Type B pancreatic cell (in vitro differentiated cells): ENCODE measurements at regions not wholly inside any gene's neighbourhood (a gene's known extent, or its start where the extent isn't known, plus 50 kb on each side); places are given as distances from the start of the nearest gene placed in this dataset.

Source experiments
- DNase-seq: peaks from one replicate; pipeline ENCODE4 v3.0.0; 2021; ENCODE audit warnings: mixed read lengths; ENCODE audit not compliant: unreplicated experiment; ENCODE audit errors: extremely low spot score
- H3K27ac Mint-ChIP-seq: 2 replicates; pipeline ENCODE4 v1.8.0; 2021; ENCODE audit warnings: mild to moderate bottlenecking, mixed read lengths
- H3K27me3 Mint-ChIP-seq: 2 replicates; pipeline ENCODE4 v1.8.0; 2021; ENCODE audit warnings: mixed read lengths
- H3K36me3 Mint-ChIP-seq: 2 replicates; pipeline ENCODE4 v1.8.0; 2021; ENCODE audit warnings: mixed read lengths
- H3K4me1 Mint-ChIP-seq: one replicate; pipeline ENCODE4 v1.8.0; 2021; ENCODE audit warnings: mixed read lengths; ENCODE audit not compliant: unreplicated experiment
- H3K4me3 Mint-ChIP-seq: 2 replicates; pipeline ENCODE4 v1.8.0; 2021; ENCODE audit warnings: mild to moderate bottlenecking, mixed read lengths
- H3K9me3 Mint-ChIP-seq: 2 replicates; pipeline ENCODE4 v1.8.0; 2021; ENCODE audit warnings: mixed read lengths
- CTCF ChIP-seq: fragments of 200-600 bp; sonication (generic); conservative IDR thresholded peaks from 2 replicates; pipeline ENCODE4 v1.5.0; 2021; ENCODE audit warnings: antibody characterized with exemption, mild to moderate bottlenecking

- Mint-ChIP-seq H3K36me3 (no peaks in the 10 kb centered on the region), H3K4me3 (no peak overlapping the region), H3K4me1 (no peaks in the 10 kb centered on the region), H3K9me3 (no peaks in the 10 kb centered on the region), H3K27ac (no peak overlapping the region), H3K27me3 (no peaks in the 10 kb centered on the region)
- TF ChIP-seq CTCF, result peak; percentile 14
- DNase-seq, result no peak
These were observed 1031.6 kb downstream of the SLITRK1 start for GRCh38 chr13:82850644-82851043.

GRCh38 chr13:82848766-82849165, 1033.5 kb downstream of the SLITRK1 start:
- no peaks in the 10 kb centered on the region for H3K4me1 Mint-ChIP-seq
- H3K4me3 Mint-ChIP-seq, result no peak overlapping the region
- H3K36me3 Mint-ChIP-seq, result no peaks in the 10 kb centered on the region
- H3K9me3 Mint-ChIP-seq, result no peaks in the 10 kb centered on the region
- H3K27me3 Mint-ChIP-seq, result no peaks in the 10 kb centered on the region
- no peak overlapping the region for H3K27ac Mint-ChIP-seq
- TF ChIP-seq CTCF, result no peak
- DNase-seq, result no peak

- H3K27me3 Mint-ChIP-seq, result no peaks in the 10 kb centered on the region
- no peak overlapping the region for H3K27ac Mint-ChIP-seq
- no peaks in the 10 kb centered on the region for H3K36me3 Mint-ChIP-seq
- no peak for TF ChIP-seq CTCF
- no peaks in the 10 kb centered on the region for H3K4me1 Mint-ChIP-seq
- DNase-seq, result no peak
- no peaks in the 10 kb centered on the region for H3K9me3 Mint-ChIP-seq
- H3K4me3 Mint-ChIP-seq, result no peak overlapping the region
These were observed 1034.7 kb downstream of the SLITRK1 start for GRCh38 chr13:82847595-82847994.

GRCh38 chr13:82833923-82834322, 1048.4 kb downstream of the SLITRK1 start:
- no peaks in the 10 kb centered on the region for H3K36me3 Mint-ChIP-seq
- H3K27me3 Mint-ChIP-seq, result no peaks in the 10 kb centered on the region
- no peak for DNase-seq
- no peaks in the 10 kb centered on the region for H3K4me1 Mint-ChIP-seq
- TF ChIP-seq CTCF, result no peak
- H3K27ac Mint-ChIP-seq, result no peak overlapping the region
- no peak overlapping the region for H3K4me3 Mint-ChIP-seq
- no peaks in the 10 kb centered on the region for H3K9me3 Mint-ChIP-seq

GRCh38 chr13:82829040-82829439, 1053.2 kb downstream of the SLITRK1 start:
- TF ChIP-seq CTCF, result no peak
- no peaks in the 10 kb centered on the region for H3K36me3 Mint-ChIP-seq
- H3K4me3 Mint-ChIP-seq, result no peak overlapping the region
- H3K27me3 Mint-ChIP-seq, result no peaks in the 10 kb centered on the region
- no peak overlapping the region for H3K27ac Mint-ChIP-seq
- H3K4me1 Mint-ChIP-seq, result no peaks in the 10 kb centered on the region
- DNase-seq, result no peak
- no peaks in the 10 kb centered on the region for H3K9me3 Mint-ChIP-seq

GRCh38 chr13:82827724-82828123, 1054.5 kb downstream of the SLITRK1 start:
- TF ChIP-seq CTCF, result no peak
- Mint-ChIP-seq H3K27ac (no peak overlapping the region), H3K27me3 (no peaks in the 10 kb centered on the region), H3K4me1 (no peaks in the 10 kb centered on the region), H3K36me3 (no peaks in the 10 kb centered on the region), H3K9me3 (no peaks in the 10 kb centered on the region), H3K4me3 (no peak overlapping the region)
- no peak for DNase-seq
